H9 (cell line): ENCODE measurements at regions not wholly inside any gene's neighbourhood (a gene's known extent, or its start where the extent isn't known, plus 50 kb on each side); places are given as distances from the start of the nearest gene placed in this dataset.

Source experiments
- DNase-seq: peaks from one replicate; pipeline ENCODE4 v3.0.0-alpha.2; 2017
- H2AFZ ChIP-seq: one replicate; pipeline ENCODE4 v1.6.1; 2013; ENCODE audit warnings: mild to moderate bottlenecking, low read length, control low read depth, moderate library complexity
- H2AK5ac ChIP-seq: 2 replicates; pipeline ENCODE4 v1.6.1; 2013; ENCODE audit warnings: low read length, control low read depth, mixed read lengths; ENCODE audit not compliant: insufficient read length
- H2BK120ac ChIP-seq: one replicate; pipeline ENCODE4 v1.6.1; 2013; ENCODE audit warnings: low read depth, mild to moderate bottlenecking, low read length, control low read depth, inconsistent platforms; ENCODE audit not compliant: poor library complexity, severe bottlenecking
- H2BK12ac ChIP-seq: 2 replicates; pipeline ENCODE4 v1.6.1; 2013; ENCODE audit warnings: low read length, control low read depth, mixed read lengths, low read depth; ENCODE audit not compliant: insufficient read length
- H2BK15ac ChIP-seq: 2 replicates; pipeline ENCODE4 v1.6.1; 2013; ENCODE audit warnings: low read depth, low read length, control low read depth
- H2BK20ac ChIP-seq: one replicate; pipeline ENCODE4 v1.6.1; 2013; ENCODE audit warnings: low read depth, mild to moderate bottlenecking, low read length, control low read depth, inconsistent platforms; ENCODE audit not compliant: poor library complexity, severe bottlenecking
- H2BK5ac ChIP-seq: 2 replicates; pipeline ENCODE4 v1.6.1; 2013; ENCODE audit warnings: low read length, control low read depth, mixed read lengths; ENCODE audit not compliant: insufficient read length
- H3K14ac ChIP-seq: 2 replicates; pipeline ENCODE4 v1.6.1; 2013; ENCODE audit warnings: low read length, control low read depth; ENCODE audit not compliant: insufficient read depth
- H3K18ac ChIP-seq: 2 replicates; pipeline ENCODE4 v1.6.1; 2013; ENCODE audit warnings: low read depth, mild to moderate bottlenecking, mixed read lengths, low read length, control low read depth; ENCODE audit not compliant: insufficient read length
- H3K23ac ChIP-seq: 2 replicates; pipeline ENCODE4 v1.6.1; 2013; ENCODE audit warnings: low read length, control low read depth, mixed read lengths, low read depth; ENCODE audit not compliant: insufficient read length
- H3K23me2 ChIP-seq: 2 replicates; pipeline ENCODE4 v1.6.1; 2013; ENCODE audit warnings: low read depth, mild to moderate bottlenecking, mixed read lengths, low read length, control low read depth; ENCODE audit not compliant: insufficient read length, poor library complexity, severe bottlenecking
- H3K27ac ChIP-seq: 2 replicates; pipeline ENCODE4 v1.5.1; 2013; ENCODE audit warnings: low read length, control low read depth, mixed read lengths, low read depth; ENCODE audit not compliant: insufficient read length
- H3K27me3 ChIP-seq: 2 replicates; pipeline ENCODE4 v1.6.1; 2013; ENCODE audit warnings: low read length, control low read depth, inconsistent platforms; ENCODE audit not compliant: insufficient read depth
- H3K4ac ChIP-seq: 2 replicates; pipeline ENCODE4 v1.6.1; 2013; ENCODE audit warnings: low read depth, mild to moderate bottlenecking, control low read depth, inconsistent platforms, low read length, moderate library complexity
- H3K4me1 ChIP-seq: 2 replicates; pipeline ENCODE4 v1.6.1; 2013; ENCODE audit warnings: low read length, control low read depth, inconsistent platforms; ENCODE audit not compliant: insufficient read depth
- H3K4me2 ChIP-seq: 2 replicates; pipeline ENCODE4 v1.6.1; 2013; ENCODE audit warnings: low read length, control low read depth, mixed read lengths; ENCODE audit not compliant: insufficient read length, insufficient read depth
- H3K56ac ChIP-seq: 2 replicates; pipeline ENCODE4 v1.6.1; 2013; ENCODE audit warnings: low read depth, mild to moderate bottlenecking, mixed read lengths, low read length, control low read depth; ENCODE audit not compliant: insufficient read length
- H3K79me1 ChIP-seq: 2 replicates; pipeline ENCODE4 v1.6.1; 2013; ENCODE audit warnings: low read depth, mild to moderate bottlenecking, moderate library complexity, low read length, control low read depth, inconsistent platforms; ENCODE audit not compliant: insufficient read depth, poor library complexity, severe bottlenecking
- H3K79me2 ChIP-seq: 2 replicates; pipeline ENCODE4 v1.6.1; 2013; ENCODE audit warnings: low read length, control low read depth, inconsistent platforms; ENCODE audit not compliant: insufficient read depth
- H3K9ac ChIP-seq: 2 replicates; pipeline ENCODE4 v1.6.1; 2013; ENCODE audit warnings: low read length, control low read depth, mixed read lengths; ENCODE audit not compliant: insufficient read length; ENCODE audit errors: extremely low read depth
- H3K9me3 ChIP-seq: one replicate; pipeline ENCODE4 v1.6.1; 2013; ENCODE audit warnings: low read depth, low read length, inconsistent platforms; ENCODE audit not compliant: control insufficient read depth
- H3T11ph ChIP-seq: one replicate; pipeline ENCODE4 v1.6.1; 2013; ENCODE audit warnings: mild to moderate bottlenecking, low read length, control low read depth, inconsistent platforms
- H4K20me1 ChIP-seq: one replicate; pipeline ENCODE4 v1.6.1; 2013; ENCODE audit not compliant: control insufficient read depth, insufficient read length, insufficient read depth
- H4K5ac ChIP-seq: 2 replicates; pipeline ENCODE4 v1.6.1; 2013; ENCODE audit warnings: low read depth, mild to moderate bottlenecking, mixed read lengths, low read length, control low read depth; ENCODE audit not compliant: insufficient read length
- H4K8ac ChIP-seq: replicated peaks from 2 replicates; pipeline ENCODE4 v1.6.1; 2013; ENCODE audit warnings: low read length, control low read depth, mixed read lengths, low read depth; ENCODE audit not compliant: insufficient read length
- H4K91ac ChIP-seq: 2 replicates; pipeline ENCODE4 v1.6.1; 2013; ENCODE audit warnings: low read depth, mild to moderate bottlenecking, moderate library complexity, mixed read lengths, low read length, control low read depth; ENCODE audit not compliant: insufficient read length
- H3K27ac Mint-ChIP-seq, 3 experiments: 2 replicates in 2 of 3; 3 replicates in 1 of 3; pipeline ENCODE4 v1.8.0; 2020 to 2021; ENCODE audit warnings: mixed read lengths in 3 of 3, mild to moderate bottlenecking in 1 of 3, moderate library complexity in 1 of 3
- H3K27me3 Mint-ChIP-seq: 2 replicates; pipeline ENCODE4 v1.8.0; 2021; ENCODE audit warnings: low read depth, mild to moderate bottlenecking, moderate library complexity, mixed read lengths
- H3K36me3 Mint-ChIP-seq, 3 experiments: 2 replicates in 2 of 3; 3 replicates in 1 of 3; pipeline ENCODE4 v1.8.0; 2020 to 2021; ENCODE audit warnings: low read depth in 3 of 3, mixed read lengths in 3 of 3; ENCODE audit not compliant: insufficient read depth in 1 of 3
- H3K4me1 Mint-ChIP-seq, 2 experiments: 2 replicates each; pipeline ENCODE4 v1.8.0; 2020; ENCODE audit warnings: mixed read lengths in 2 of 2
- H3K4me3 Mint-ChIP-seq, 2 experiments: 2 replicates in 1 of 2; 3 replicates in 1 of 2; pipeline ENCODE4 v1.8.0; 2020 to 2021; ENCODE audit warnings: mild to moderate bottlenecking in 2 of 2, mixed read lengths in 2 of 2, moderate library complexity in 1 of 2
- H3K9me3 Mint-ChIP-seq, 2 experiments: 2 replicates in 1 of 2; 3 replicates in 1 of 2; pipeline ENCODE4 v1.8.0; 2020; ENCODE audit warnings: mild to moderate bottlenecking in 2 of 2, mixed read lengths in 2 of 2, moderate library complexity in 1 of 2
- WGBS: extraction: QIAGEN DNeasy Blood & Tissue Kit; methylation state at CpG from one replicate; pipeline ENCODE4 v1.1.7; 2013; ENCODE audit warnings: missing lambda C conversion rate, low lambda C conversion rate, mixed read lengths; ENCODE audit not compliant: insufficient read length; ENCODE audit errors: extremely low coverage; 5-methylcytosine and 5-hydroxymethylcytosine counted together
- TF ChIP-seq, protein P1 (sequence below): fragments of 200-600 bp; sonication (generic); conservative IDR thresholded peaks from 3 replicates; pipeline ENCODE4 v1.8.0; 2021; ENCODE audit warnings: antibody characterized with exemption, mild to moderate bottlenecking

DNA sequence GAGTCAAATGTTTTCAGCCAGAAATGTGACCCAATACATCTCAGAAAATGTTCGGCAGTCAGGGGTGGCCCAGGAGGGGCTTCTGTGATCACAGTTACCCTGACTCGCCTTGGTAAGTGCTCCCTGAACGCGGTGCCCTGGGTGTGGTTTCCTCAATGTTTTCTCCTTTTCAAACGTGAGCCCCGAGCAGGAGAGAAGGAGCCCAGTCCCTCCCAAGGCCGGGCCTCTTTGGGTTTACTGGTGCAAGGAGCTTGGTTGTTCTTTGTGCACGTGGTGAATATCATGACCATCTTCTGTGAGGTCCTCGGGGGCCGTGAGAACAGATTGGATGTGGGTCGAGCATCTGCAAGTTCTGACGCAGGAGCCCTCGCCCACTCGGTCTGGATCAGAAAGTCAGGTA, 55.8 kb upstream of the VIPR2 start:
- Mint-ChIP-seq H3K9me3 (peaks cover 0 to 79% of the 10 kb centered on the region in 2 experiments; a peak in 3 of 5 replicates), H3K27me3 (peaks cover 1% of the 10 kb centered on the region), H3K4me1 (no peaks in the 10 kb centered on the region), H3K27ac (no peak overlapping the region; a peak in 1 of 7 replicates), H3K4me3 (no peak overlapping the region), H3K36me3 (peaks cover 0 to 16% (median 0%) of the 10 kb centered on the region in 3 experiments; a peak in 2 of 7 replicates)
- Histone ChIP-seq H2BK15ac (no peak overlapping the region), H3K14ac (no peak overlapping the region), H3K56ac (no peak overlapping the region), H3K79me1 (no peaks in the 10 kb centered on the region), H3K4ac (no peak overlapping the region), H2AK5ac (no peak overlapping the region), H3K4me2 (no peak overlapping the region), H3K27ac (no peak overlapping the region), H3T11ph (no peak overlapping the region), H3K9ac (no peak overlapping the region), H2AFZ (no peak overlapping the region), H3K18ac (no peak overlapping the region), H3K9me3 (no peaks in the 10 kb centered on the region), H4K5ac (no peak overlapping the region), H4K8ac (no peak overlapping the region), H4K20me1 (no peaks in the 10 kb centered on the region), H2BK5ac (no peak overlapping the region), H2BK12ac (no peak overlapping the region), H2BK120ac (no peak overlapping the region), H2BK20ac (no peak overlapping the region), H3K27me3 (no peaks in the 10 kb centered on the region), H3K23ac (no peak overlapping the region), H3K23me2 (no peaks in the 10 kb centered on the region), H3K79me2 (no peaks in the 10 kb centered on the region), H3K4me1 (peaks cover 3% of the 10 kb centered on the region; the same call in 1 of the 2 replicates), H4K91ac (no peak overlapping the region)
- no peak for DNase-seq
- TF ChIP-seq, protein P1, sequence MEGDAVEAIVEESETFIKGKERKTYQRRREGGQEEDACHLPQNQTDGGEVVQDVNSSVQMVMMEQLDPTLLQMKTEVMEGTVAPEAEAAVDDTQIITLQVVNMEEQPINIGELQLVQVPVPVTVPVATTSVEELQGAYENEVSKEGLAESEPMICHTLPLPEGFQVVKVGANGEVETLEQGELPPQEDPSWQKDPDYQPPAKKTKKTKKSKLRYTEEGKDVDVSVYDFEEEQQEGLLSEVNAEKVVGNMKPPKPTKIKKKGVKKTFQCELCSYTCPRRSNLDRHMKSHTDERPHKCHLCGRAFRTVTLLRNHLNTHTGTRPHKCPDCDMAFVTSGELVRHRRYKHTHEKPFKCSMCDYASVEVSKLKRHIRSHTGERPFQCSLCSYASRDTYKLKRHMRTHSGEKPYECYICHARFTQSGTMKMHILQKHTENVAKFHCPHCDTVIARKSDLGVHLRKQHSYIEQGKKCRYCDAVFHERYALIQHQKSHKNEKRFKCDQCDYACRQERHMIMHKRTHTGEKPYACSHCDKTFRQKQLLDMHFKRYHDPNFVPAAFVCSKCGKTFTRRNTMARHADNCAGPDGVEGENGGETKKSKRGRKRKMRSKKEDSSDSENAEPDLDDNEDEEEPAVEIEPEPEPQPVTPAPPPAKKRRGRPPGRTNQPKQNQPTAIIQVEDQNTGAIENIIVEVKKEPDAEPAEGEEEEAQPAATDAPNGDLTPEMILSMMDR, result no peak
- no CpG with 5 or more reads among the region's 14 CpGs for WGBS
